ENCODE measurements at regions not wholly inside any gene's neighbourhood (a gene's known extent, or its start where the extent isn't known, plus 50 kb on each side); places are given as distances from the start of the nearest gene placed in this dataset.

DNA sequence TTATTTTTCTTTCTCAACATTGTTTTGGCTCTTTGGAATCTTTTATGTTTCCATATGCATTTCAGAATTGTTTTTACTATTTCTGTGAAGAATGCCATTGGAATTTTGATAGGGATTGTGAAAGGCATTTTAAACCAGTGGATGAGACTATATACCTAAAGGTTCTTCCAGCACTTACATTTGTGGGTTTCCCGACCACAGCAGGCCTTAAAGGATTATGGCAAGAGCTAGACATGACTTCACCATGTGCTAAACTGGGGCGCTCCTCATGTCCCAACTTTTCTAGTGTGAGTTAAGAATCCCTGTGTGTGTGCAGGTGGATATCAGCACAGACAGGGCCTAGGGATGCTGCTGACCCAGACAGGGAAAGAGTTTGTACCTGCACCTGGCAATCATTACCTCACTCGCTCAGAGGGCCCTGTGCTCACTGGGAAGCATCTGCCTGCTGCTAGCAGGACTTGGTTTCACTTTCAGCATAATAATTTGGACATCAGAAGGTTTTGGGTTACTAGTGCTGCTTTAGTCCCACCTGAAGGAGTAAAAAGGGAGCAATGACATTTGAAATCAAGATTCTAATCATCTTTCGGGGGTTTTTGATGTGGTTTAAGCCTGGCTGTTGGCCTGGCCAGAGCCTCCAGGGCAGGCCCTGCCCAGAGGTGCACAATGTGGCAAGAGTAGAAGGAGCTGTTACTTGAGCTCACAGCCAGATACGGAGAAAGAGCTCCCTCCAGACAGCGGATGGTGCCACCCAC, 137.1 kb downstream of the CDC5L start:
- no peaks in the 10 kb centered on the region for H3K36me3 ChIP-seq (ENCODE audit: insufficient read depth, low read length)
- no peak overlapping the region for H3K9ac ChIP-seq (ENCODE audit: low read depth, low read length)
- peaks cover 6% of the 10 kb centered on the region for H3K27me3 ChIP-seq (ENCODE audit: control insufficient read depth, insufficient read depth, low read length)
- no peak overlapping the region for H3K4me3 ChIP-seq (ENCODE audit: low read length)
- H3K9me3 ChIP-seq (replicated peaks; ENCODE audit: low read length): no peaks in the 10 kb centered on the region
- H3K4me2 ChIP-seq (ENCODE audit: low read length): no peak overlapping the region
- no peaks in the 10 kb centered on the region for H3K4me1 ChIP-seq (ENCODE audit: control insufficient read depth, insufficient read depth, low read length)

DNA sequence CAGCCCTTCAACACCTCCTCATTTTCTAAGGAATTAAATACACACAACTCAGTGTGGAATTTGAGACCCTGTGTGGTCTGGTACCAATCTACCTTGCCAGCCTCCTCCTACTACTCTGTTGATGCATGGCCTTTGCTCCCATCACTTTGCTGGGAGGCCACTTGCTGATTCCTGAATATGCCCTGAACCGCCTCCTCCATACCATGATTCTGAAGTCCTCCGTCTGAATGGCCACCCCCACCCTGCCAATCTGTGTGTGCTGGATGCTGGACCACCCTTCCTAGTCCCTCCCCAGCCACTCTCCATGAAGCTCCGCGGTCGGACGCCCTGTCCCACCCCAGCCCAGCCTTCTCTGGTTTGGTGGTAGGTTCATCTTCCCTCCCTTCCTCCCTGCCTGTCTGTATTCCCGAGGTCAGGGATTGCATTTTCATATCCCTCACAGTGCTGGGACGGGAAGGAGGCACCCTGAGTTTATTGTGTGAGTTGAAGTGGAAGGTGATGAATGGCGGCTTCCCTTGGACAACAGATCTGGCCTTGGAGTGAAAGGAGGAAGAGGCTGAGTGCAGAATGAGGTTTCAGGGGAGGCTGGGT, 138.3 kb downstream of the CDC5L start:
- H3K4me1 ChIP-seq (ENCODE audit: control insufficient read depth, insufficient read depth, low read length): no peaks in the 10 kb centered on the region
- H3K27me3 ChIP-seq (ENCODE audit: control insufficient read depth, insufficient read depth, low read length): peaks cover 12% of the 10 kb centered on the region
- no peak overlapping the region for H3K4me2 ChIP-seq (ENCODE audit: low read length)
- H3K9me3 ChIP-seq (replicated peaks; ENCODE audit: low read length): no peaks in the 10 kb centered on the region
- no peak overlapping the region for H3K4me3 ChIP-seq (ENCODE audit: low read length)
- no peaks in the 10 kb centered on the region for H3K36me3 ChIP-seq (ENCODE audit: insufficient read depth, low read length)
- no peak overlapping the region for H3K9ac ChIP-seq (ENCODE audit: low read depth, low read length)

DNA sequence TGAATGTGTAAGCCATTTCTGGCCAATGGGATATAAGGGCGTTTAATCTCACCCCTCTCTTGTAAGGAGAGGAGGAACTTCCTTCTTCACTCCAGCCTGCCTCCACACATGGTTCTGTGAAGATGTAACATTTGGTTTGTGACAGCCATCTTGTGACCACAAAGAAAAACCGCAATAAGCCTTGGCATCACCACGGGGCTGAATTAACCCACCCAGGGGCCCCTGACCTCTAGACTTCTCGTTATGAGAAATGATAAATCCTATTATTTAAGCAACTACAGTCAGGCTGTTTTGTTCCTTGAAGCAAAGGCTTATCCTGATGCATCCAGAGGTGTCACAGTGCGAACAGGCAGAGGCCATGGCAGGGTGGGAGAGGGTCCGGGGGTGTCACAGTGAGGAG, 139.7 kb downstream of the CDC5L start:
- no peaks in the 10 kb centered on the region for H3K36me3 ChIP-seq (ENCODE audit: insufficient read depth, low read length)
- H3K9me3 ChIP-seq (replicated peaks; ENCODE audit: low read length): no peaks in the 10 kb centered on the region
- no peak overlapping the region for H3K9ac ChIP-seq (ENCODE audit: low read depth, low read length)
- H3K4me2 ChIP-seq (ENCODE audit: low read length): no peak overlapping the region
- H3K27me3 ChIP-seq (ENCODE audit: control insufficient read depth, insufficient read depth, low read length): peaks cover 13% of the 10 kb centered on the region
- no peaks in the 10 kb centered on the region for H3K4me1 ChIP-seq (ENCODE audit: control insufficient read depth, insufficient read depth, low read length)
- H3K4me3 ChIP-seq (ENCODE audit: low read length): no peak overlapping the region

DNA sequence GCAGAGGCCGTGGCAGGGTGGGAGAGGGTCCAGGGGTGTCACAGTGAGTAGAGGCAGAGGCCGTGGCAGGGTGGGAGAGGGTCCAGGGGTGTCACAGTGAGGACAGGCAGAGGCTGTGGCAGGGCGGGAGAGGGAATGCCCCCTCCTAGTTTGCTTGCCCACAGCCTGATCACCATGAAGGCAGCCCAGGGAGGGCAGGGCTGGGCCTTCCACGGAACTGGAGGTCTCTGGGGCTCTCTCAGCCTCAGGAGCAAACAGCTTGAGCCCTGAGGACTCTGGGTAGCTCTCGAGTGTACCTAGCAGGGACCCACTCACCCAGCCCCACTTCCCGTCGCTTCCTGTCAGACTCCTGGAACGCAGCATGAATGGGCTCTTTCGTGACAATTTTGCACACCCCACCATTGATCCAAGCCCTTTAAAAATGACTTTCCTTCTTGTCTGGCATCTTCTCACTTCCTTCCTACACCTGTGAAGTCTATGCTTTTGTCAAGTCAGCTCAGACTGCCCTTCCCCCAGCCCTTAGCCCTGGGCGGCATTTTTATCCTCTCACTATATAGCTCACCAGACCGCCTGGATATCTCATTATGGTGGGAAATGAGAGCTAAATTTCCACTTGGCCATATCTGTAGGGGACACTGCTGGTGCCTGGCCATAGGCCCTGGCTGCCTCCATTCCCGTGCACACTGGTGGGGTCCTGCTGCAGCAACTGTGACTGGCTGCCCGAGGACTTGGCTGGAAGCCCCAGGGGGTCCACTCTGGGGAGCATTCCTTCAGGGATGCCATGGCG, 140.3 kb downstream of the CDC5L start:
- Histone ChIP-seq H3K27me3 (ENCODE audit: control insufficient read depth, insufficient read depth, low read length) (peaks cover 13% of the 10 kb centered on the region), H3K4me2 (ENCODE audit: low read length) (no peak overlapping the region), H3K4me1 (ENCODE audit: control insufficient read depth, insufficient read depth, low read length) (no peaks in the 10 kb centered on the region), H3K36me3 (ENCODE audit: insufficient read depth, low read length) (no peaks in the 10 kb centered on the region), H3K4me3 (ENCODE audit: low read length) (no peak overlapping the region), H3K9ac (ENCODE audit: low read depth, low read length) (no peak overlapping the region), H3K9me3 (replicated peaks; ENCODE audit: low read length) (no peaks in the 10 kb centered on the region)

- no peak overlapping the region for H3K9ac ChIP-seq (ENCODE audit: low read depth, low read length)
- no peaks in the 10 kb centered on the region for H3K9me3 ChIP-seq (replicated peaks; ENCODE audit: low read length)
- no peaks in the 10 kb centered on the region for H3K36me3 ChIP-seq (ENCODE audit: insufficient read depth, low read length)
- H3K4me3 ChIP-seq (ENCODE audit: low read length): no peak overlapping the region
- no peak overlapping the region for H3K4me2 ChIP-seq (ENCODE audit: low read length)
- H3K4me1 ChIP-seq (ENCODE audit: control insufficient read depth, insufficient read depth, low read length): no peaks in the 10 kb centered on the region
- H3K27me3 ChIP-seq (ENCODE audit: control insufficient read depth, insufficient read depth, low read length): peaks cover 13% of the 10 kb centered on the region
Measured at GRCh38 chr6:44528370-44528644, 140.8 kb downstream of the CDC5L start.

- H3K4me2 ChIP-seq (ENCODE audit: low read length): no peak overlapping the region
- H3K9me3 ChIP-seq (replicated peaks; ENCODE audit: low read length): no peaks in the 10 kb centered on the region
- H3K27me3 ChIP-seq (ENCODE audit: control insufficient read depth, insufficient read depth, low read length): peaks cover 13% of the 10 kb centered on the region
- H3K4me3 ChIP-seq (ENCODE audit: low read length): no peak overlapping the region
- no peaks in the 10 kb centered on the region for H3K36me3 ChIP-seq (ENCODE audit: insufficient read depth, low read length)
- no peaks in the 10 kb centered on the region for H3K4me1 ChIP-seq (ENCODE audit: control insufficient read depth, insufficient read depth, low read length)
- H3K9ac ChIP-seq (ENCODE audit: low read depth, low read length): no peak overlapping the region
Measured at GRCh38 chr6:44528716-44529115, 141.2 kb downstream of the CDC5L start.

GRCh38 chr6:44529146-44529905, 141.8 kb downstream of the CDC5L start:
- Histone ChIP-seq H3K4me3 (ENCODE audit: low read length) (no peak overlapping the region), H3K27me3 (ENCODE audit: control insufficient read depth, insufficient read depth, low read length) (peaks cover 13% of the 10 kb centered on the region), H3K9ac (ENCODE audit: low read depth, low read length) (no peak overlapping the region), H3K4me2 (ENCODE audit: low read length) (no peak overlapping the region), H3K36me3 (ENCODE audit: insufficient read depth, low read length) (no peaks in the 10 kb centered on the region), H3K9me3 (replicated peaks; ENCODE audit: low read length) (no peaks in the 10 kb centered on the region), H3K4me1 (ENCODE audit: control insufficient read depth, insufficient read depth, low read length) (no peaks in the 10 kb centered on the region)

DNA sequence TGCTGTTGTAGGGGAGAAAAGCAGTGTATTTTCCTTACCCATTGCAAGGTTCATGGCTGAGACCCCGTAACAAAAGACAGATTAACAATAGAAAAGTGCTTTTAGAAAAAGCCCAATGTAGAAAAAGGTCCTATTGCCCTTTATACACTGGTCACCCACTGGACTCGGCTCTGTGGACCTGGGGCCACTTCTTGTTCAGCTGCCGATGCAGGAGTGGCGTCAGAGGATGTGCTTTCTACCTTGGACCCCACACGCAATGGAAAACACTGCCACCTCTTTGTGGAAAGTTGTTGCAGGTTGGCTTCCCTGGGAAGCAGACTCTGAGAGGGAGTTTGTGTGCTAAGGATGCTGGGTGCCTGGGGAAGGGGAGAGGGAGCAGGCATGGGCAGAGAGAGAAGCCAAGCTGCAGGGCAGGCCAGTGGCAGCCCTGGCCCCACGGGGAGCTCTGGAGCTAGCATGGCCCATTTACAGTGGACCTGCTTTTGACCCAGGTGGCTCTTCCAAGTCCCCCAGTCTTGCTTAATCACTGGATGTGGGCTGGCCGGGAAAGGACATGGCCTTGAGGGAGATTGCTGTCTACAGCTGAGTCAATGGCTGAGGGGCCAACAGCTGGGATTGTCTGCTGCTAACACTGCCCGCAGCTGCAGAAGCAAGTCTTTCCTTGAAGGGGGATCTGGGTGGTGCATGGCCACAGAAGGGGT, 142.9 kb downstream of the CDC5L start:
- peaks cover 13% of the 10 kb centered on the region for H3K27me3 ChIP-seq (ENCODE audit: control insufficient read depth, insufficient read depth, low read length)
- H3K4me3 ChIP-seq (ENCODE audit: low read length): no peak overlapping the region
- no peaks in the 10 kb centered on the region for H3K36me3 ChIP-seq (ENCODE audit: insufficient read depth, low read length)
- no peak overlapping the region for H3K4me2 ChIP-seq (ENCODE audit: low read length)
- H3K9ac ChIP-seq (ENCODE audit: low read depth, low read length): no peak overlapping the region
- no peaks in the 10 kb centered on the region for H3K4me1 ChIP-seq (ENCODE audit: control insufficient read depth, insufficient read depth, low read length)
- no peaks in the 10 kb centered on the region for H3K9me3 ChIP-seq (replicated peaks; ENCODE audit: low read length)

DNA sequence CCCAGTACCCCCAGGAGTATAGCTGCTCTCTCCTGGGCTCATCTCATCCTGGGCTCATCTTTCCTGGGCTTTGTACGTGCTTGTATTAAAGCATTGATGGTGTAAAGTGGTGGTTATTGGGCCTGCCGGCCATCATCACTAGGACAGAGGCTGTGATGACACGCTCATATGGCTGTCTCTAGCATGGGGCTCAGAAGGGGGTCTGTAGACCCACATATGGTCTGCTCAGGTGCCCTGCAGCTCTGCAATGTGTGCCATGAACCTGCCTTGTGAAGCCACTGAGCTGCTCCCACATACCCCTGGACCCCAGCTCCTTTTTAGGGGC, 143.4 kb downstream of the CDC5L start:
- no peaks in the 10 kb centered on the region for H3K4me1 ChIP-seq (ENCODE audit: control insufficient read depth, insufficient read depth, low read length)
- H3K9ac ChIP-seq (ENCODE audit: low read depth, low read length): no peak overlapping the region
- H3K9me3 ChIP-seq (replicated peaks; ENCODE audit: low read length): no peaks in the 10 kb centered on the region
- no peak overlapping the region for H3K4me3 ChIP-seq (ENCODE audit: low read length)
- H3K36me3 ChIP-seq (ENCODE audit: insufficient read depth, low read length): no peaks in the 10 kb centered on the region
- H3K27me3 ChIP-seq (ENCODE audit: control insufficient read depth, insufficient read depth, low read length): peaks cover 13% of the 10 kb centered on the region
- H3K4me2 ChIP-seq (ENCODE audit: low read length): no peak overlapping the region

- Histone ChIP-seq H3K27me3 (ENCODE audit: control insufficient read depth, insufficient read depth, low read length) (peaks cover 13% of the 10 kb centered on the region), H3K4me1 (ENCODE audit: control insufficient read depth, insufficient read depth, low read length) (no peaks in the 10 kb centered on the region), H3K4me3 (ENCODE audit: low read length) (no peak overlapping the region), H3K4me2 (ENCODE audit: low read length) (no peak overlapping the region), H3K9me3 (replicated peaks; ENCODE audit: low read length) (no peaks in the 10 kb centered on the region), H3K9ac (ENCODE audit: low read depth, low read length) (no peak overlapping the region), H3K36me3 (ENCODE audit: insufficient read depth, low read length) (no peaks in the 10 kb centered on the region)
Measured at GRCh38 chr6:44531442-44532015, 144.0 kb downstream of the CDC5L start.

- Histone ChIP-seq H3K27me3 (ENCODE audit: control insufficient read depth, insufficient read depth, low read length) (peaks cover 13% of the 10 kb centered on the region), H3K36me3 (ENCODE audit: insufficient read depth, low read length) (no peaks in the 10 kb centered on the region), H3K4me1 (ENCODE audit: control insufficient read depth, insufficient read depth, low read length) (no peaks in the 10 kb centered on the region), H3K4me3 (ENCODE audit: low read length) (no peak overlapping the region), H3K9me3 (replicated peaks; ENCODE audit: low read length) (no peaks in the 10 kb centered on the region), H3K4me2 (ENCODE audit: low read length) (no peak overlapping the region), H3K9ac (ENCODE audit: low read depth, low read length) (no peak overlapping the region)
Measured at GRCh38 chr6:44533421-44533820, 145.9 kb downstream of the CDC5L start.
